Activated effector memory CD4-positive, alpha-beta T cell treated with Interleukin-2 at 50 U/mL for 16 hours (primary cell): ENCODE measurements at regions not wholly inside any gene's neighbourhood (a gene's known extent, or its start where the extent isn't known, plus 50 kb on each side); places are given as distances from the start of the nearest gene placed in this dataset.

ENCODE experiments used
- DNase-seq: peaks from one replicate; pipeline ENCODE4 v3.0.0-alpha.2; 2020

DNA sequence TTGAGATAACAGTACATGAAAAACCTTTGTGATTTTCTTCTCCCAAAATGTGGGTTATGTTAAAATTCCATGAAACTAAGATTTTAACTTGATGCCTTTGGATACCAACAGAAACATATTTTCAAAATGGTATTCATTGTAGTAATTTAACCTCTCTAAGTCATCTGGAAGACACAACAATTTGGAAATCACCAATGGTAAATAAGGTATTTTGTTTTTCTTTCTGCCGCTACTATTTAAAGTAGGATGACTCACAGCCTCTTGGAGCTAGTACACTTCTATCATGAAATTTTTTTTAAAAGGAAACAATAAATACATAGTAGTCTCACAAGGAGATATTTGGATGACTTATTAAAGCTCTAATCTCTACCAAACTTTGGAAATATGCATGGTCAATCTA, 291.6 kb upstream of the VEPH1 start:
- DNase-seq = no peak

DNA sequence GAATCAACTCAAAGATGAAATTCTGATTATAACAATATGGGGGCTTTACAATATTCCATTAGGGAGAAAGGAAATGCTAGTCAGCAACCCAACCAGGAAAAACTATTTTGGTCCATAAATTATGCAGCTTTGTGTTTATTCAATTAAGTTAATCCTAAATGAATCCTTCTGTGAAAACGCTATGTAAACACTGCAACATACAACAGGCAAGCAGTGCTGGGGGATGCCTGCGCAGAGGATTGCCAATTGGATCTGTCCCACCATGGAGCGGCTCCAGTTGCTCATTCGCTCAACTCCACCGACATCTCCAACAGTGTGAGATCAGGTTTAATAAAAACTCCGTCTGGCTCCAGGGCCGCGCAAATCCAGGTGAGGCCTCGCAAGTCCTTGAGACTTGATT, 290.5 kb upstream of the VEPH1 start:
- DNase-seq = no peak

DNA sequence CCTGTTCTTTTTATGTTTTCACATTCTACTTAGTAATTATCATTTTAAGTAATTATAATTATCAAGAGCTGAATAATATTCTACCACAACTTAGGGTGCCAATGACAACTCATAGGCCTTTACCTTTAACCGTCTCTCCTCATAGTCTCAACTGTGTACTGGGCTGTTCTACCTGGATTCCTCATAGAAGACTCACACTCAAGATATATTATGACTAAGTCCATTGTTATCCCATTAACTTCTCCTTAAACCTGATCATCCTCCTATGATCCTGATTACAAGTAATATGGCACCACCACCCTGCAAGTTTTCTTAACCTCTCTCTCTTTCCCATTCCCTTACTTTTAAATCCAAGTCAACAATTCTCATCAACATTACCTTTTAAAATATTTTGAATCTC, 285.9 kb upstream of the VEPH1 start:
- no peak for DNase-seq

DNA sequence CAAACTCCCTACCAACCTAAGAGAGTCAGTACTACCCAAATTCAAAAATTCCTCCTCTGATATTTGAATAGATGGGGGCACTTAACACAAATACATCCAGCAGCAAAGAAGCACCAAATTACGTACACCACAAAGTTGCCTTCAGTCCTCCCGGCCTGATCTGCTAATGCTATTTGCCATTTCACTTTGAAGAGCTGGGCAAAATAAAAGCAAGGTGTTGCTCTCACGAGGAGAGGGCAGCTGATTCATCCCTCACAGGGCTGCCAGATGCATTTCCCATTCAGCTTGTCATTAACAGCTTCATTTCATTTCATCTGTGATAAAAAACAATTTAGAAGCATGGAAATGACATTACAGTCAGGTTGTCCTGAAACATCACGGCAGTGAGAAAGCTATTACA, 283.4 kb upstream of the VEPH1 start:
- DNase-seq = no peak

DNA sequence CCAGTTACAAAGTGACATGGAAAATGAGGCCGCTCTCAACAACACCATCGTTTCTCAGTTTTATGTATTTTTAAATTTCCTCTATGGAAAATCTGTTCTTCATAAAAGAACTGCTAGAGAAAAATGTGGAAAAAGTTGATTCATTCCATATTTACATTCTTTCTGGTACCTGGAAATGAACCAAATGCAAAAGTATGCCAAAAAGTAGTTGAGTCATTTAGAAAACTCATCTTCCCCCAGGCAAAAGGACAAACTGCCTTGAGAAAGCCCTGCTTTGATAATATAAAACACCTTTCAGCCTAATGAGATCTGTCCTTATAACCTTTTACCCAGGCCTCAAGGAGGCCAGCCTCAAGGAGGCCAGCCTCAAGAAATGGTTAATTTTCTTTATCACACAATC, 283.0 kb upstream of the VEPH1 start:
- DNase-seq = no peak

DNA sequence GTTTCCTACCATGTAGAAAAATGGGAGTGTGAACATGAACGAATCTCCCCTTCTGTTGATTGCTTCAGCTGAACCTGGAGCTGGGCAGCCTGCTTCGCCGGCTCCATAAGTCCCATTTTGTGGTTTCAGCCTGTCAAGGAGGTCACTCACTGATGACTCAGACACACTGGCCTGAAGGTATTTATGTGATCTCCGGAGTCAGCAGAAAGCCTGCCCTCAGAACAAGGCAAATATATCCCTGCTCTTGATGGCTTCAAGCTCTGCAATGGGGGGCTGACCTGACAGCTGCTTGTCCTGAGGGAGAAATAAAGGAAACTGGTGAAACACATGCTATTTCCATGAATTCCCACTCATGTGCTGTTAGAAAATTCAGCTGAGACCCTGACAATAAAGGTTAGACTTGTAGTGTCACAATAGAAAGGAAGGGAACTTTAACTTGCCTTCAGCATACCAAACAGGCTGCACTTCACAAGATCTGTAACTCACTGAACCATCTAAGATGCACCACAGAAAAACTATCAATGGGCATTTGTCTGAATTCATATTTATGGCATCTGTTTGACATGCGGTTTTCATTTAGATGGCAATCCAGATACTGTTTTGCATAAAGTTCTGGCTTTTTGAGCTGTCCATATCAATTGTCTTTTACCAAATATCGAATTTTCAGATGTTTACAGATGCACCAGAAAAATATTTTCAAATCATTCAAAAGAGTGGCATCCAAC, 282.0 kb upstream of the VEPH1 start:
- no peak for DNase-seq

DNA sequence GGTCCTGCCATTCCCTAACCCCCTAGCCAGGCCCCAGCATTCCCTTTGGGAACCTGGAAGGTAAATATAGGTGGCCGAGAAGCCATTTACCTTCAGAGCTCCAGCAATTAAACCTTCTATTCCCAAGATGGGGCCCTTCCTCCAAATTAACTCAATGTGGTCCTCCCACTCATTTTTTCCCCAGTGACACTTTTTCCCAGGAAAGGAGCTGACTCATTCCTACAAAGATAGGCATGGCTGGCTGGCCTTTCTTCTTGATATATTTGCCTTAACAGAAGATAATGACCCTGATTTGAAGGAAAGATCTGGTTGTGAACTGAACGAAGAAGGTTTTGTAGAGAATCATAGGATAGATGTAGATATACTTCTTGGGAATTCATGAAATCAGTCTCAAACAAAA, 279.0 kb upstream of the VEPH1 start:
- DNase-seq = no peak

DNA sequence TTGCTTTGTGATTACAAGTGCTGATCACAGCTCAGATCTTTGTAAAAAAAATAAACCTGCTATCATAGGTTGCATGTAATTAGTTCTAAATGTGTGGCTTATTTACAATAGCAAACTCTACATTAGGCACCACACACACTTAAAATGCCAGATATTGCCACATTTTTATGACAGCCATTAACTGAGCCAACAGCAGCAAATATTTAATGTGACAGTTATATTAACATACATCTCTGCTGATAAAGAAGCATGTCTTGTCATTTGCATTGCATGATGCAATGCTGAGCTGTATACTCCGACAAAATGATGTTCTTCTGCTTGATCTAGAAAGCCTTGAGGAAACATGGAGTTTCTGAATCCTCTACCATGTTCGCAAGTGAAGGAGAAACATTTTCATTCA, 273.6 kb upstream of the VEPH1 start:
- DNase-seq = no peak

DNA sequence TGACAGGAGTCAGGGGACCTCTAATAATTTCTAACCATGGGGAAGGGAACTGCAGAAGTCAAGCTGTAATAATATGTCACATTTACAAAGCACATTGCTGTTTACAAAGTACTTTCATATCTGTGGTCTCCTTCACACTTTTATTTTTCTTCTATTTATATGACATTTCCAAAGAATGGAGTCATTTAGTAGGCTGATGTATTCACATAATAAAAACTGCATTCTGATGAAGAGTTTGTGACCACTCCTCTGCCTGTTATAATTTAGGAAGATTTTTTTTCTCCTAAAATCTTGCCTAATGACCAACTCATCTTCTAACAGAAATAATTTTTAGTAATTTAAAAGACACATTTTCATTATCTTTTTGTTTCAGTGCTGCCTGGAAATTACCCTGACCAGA, 272.2 kb upstream of the VEPH1 start:
- no peak for DNase-seq

DNA sequence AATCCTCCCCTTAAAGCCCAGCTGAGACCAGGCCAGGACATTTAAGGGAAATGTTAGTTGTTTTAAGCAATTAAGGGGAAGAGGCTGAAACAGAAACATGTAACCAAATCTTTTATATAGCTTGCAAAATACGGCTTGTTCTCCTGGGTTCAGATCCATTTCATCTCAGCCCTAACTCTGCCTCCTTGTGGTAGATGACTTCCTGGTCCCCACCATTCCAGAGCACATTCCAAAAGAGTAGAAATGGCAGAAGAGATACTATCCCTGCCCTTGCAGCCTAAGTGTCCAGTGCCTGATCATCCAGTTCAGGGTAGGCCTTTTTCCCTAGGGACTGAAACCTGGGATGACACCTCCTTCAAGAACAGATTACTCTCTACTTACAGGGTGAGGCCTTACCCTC, 266.2 kb upstream of the VEPH1 start:
- no peak for DNase-seq

DNA sequence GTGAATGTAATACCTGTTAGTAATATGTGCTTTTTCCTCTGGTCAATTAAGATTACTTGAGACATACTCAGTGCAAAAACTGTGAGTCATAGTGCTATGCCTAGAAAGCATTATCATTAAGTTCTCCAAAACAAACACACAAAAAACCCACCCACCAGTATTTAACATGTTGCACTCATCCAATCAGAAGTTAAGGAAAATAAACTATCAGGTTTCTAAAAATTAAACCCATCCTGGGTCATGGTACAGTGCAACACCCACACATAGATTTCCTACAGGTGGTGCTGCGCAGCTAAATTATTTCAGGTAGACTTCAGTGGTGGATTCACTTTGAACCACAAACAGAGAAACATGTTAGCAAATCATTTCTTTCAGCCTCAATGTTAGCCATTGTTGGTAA, 264.4 kb upstream of the VEPH1 start:
- DNase-seq = no peak

DNA sequence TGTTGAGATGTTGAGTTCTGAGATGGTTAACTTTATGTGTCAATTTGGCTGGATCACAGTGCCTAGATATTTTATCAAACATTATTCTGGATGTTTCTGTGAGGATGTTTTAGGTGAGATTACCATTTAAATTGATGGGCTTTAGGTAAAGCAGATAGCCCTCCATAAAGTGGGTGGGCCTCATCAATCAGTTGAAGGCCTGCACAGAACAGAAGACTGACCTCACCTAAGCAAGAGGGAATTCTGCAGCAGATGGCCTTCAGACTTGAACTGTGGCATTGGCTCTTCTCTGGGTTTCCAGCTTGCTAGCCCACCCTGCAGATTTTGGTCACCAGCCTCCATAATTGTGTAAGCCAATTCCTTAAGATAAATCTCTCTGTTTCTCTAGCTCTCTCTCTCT, 260.4 kb upstream of the VEPH1 start:
- DNase-seq = no peak

DNA sequence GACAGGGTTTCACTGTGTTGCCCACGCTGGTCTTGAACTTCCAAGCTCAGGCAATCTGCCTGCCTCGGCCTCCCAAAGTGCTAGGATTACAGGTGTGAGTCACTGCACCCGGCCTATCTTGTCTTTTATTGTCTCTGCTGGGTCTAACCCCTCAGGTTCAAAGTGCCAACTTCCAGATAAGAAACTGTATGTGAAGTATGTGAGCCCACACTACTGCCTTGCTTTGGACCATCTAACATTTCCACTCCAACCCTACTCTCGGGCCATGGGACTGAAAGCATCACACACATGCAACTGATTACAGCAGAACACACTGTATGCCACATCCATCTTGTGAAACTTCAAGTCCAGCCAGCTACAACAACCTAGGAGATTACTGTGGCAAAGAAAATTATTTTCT, 256.1 kb upstream of the VEPH1 start:
- no peak for DNase-seq

DNA sequence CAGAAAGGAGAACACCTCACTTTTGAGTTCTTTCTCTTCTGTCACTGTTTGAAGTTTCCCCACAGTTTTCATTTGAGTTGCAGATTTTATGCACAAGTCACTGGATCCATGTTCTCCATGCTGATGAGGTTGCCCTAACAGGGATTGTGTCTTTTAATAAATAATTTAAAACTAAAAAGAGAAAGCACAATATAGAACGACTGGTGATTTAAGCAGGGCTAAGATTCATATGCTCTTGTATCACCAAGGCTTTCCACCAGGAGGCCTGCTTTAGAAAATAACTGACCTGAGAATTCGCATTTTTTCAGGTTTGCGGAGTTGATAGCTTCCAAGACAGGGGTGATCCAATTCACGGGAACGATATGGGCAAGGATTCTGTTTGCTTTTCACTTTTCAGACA, 252.0 kb upstream of the VEPH1 start:
- no peak for DNase-seq

DNA sequence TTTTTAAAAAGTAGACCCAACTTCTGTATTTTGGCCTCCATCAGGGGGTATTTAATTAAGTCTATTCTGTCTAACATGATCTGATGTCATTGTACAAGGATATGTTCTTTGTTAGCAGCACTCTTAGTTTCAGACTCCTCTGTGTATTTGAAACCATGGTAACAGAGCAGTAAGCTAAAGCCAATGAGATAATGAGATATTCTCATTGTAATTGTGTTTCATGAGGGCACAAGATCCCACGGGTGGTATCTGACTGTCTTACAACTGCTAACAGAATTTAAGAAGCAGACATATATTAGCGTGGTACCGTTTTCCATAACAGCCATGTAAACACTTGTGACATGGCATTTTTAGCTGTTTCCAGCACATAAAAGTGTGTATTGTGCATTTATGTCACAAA, 251.2 kb upstream of the VEPH1 start:
- no peak for DNase-seq

DNA sequence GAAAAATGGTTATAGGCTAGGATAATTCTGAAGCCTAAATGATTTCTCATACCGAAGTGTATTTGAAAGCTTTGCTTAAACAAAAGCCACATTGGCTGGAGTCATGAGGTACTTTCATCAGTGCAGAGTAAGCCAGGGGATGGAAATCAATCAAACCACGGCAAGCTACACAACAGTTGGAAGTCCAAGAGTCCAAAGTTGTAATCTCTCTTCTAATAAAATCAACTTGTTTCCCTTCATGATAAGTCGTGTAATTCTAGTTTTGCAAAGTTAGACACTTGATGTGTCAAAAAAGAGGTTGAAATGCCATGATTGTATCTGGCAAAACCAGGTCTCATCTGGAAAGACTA, 250.5 kb upstream of the VEPH1 start:
- no peak for DNase-seq

DNA sequence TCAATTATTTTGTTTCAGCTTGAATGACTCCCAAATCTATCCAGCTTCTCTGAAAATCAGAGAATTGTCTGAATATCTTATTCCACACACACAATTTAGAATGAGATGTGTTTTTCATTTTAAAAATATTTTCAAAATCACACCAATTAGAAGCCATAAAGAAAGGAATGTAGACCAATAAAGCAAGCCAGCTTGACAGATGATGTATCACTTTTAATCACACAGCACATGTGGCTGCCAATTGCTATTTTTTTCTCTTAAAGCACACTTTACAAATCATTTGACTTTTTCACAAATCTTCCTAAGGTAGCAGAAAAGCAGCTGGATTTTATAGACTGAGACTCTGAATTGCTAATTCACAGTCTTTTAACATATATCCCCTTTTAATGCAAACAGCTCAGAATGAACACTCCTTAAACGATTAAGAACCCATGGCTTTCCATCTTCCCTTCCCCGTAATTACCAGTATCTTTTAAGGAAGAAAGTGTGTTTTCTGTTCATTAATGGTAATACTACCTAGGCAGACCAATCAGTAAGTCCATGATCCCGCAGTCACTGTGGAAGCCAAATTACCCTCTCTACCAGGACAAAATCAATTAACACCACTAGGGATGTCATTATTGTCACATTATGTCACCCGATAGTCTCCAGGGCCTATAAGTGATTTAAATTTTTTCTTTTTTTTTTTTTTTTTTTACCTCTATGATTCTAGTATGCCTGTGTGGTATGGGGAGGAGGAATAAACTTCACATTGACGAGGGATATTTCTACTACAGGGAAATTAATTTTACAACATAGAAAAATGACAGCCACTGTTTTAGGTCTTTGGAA, 250.0 kb upstream of the VEPH1 start:
- no peak for DNase-seq

DNA sequence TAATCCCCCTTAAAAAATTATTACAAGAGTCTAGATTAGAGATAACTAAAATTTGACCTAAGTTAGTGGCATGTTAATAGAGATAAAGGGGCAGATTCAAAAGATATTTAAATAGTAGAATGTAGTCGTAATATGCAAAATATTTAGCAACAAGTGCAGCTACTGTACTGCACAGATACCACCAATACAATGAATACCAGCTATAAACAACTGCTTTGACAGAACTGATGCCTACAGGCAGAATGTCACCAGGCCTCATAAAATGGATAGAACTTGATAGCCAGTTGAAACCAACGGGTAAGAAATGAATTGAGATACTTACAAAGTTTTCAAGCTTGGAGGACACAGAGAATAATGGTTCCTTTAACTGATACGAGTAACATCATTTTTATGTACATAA, 249.3 kb upstream of the VEPH1 start:
- no peak for DNase-seq

DNA sequence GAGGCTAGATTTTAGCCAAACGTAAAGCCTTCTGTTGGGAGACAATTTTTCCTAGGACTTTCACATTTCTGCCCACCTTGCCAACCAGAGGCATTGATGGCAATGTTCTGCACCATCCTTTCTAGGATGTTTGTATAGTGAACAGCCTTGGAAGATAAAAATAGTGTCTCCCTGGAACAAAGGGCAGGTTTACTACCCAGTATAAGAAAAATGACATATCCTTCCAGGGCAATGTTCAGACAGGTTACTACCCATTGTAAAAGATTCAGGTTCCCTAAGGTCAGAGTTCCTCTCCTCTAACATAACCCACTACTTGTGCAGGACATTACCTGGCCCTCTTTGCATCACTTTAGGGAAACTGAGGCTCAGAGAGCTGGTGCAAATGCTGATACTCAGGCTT, 248.2 kb upstream of the VEPH1 start:
- no peak for DNase-seq

DNA sequence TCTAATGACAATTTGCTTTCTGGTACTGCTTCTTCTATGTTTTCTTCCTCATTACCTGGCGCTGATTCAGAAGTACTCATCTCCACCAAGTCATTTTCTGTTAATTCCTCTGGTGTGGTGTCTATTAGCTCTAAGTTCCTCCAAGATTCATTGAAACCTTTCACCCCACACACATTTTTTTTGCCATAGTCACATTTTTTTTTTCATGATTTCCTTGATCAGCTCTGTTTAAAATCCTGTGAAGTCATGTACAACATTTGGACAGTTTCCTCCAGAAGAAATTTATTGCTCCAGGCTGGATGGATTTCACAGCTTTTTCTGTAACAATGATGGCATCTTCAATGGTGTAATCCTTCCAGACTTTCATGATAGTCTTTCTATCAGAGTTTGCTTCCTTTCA, 243.2 kb upstream of the VEPH1 start:
- no peak for DNase-seq

DNA sequence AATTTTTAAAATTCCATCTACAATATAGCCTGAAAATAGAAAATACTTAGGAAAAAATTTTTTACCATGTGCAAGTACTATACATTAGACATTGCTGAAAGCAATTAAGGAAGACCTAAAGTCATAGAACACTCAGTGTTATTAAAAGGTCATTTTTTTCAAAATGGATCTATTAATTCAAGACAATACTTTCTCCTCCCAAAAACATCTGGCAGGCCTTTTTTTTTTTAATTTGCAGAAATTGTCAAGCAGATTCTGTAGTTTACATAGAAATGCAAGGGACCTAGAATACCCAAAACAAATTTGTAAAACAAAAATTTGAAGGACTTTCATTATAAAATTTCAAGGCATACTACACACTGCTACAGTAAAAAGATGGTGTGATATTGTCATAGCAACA, 238.4 kb upstream of the VEPH1 start:
- DNase-seq = no peak

DNA sequence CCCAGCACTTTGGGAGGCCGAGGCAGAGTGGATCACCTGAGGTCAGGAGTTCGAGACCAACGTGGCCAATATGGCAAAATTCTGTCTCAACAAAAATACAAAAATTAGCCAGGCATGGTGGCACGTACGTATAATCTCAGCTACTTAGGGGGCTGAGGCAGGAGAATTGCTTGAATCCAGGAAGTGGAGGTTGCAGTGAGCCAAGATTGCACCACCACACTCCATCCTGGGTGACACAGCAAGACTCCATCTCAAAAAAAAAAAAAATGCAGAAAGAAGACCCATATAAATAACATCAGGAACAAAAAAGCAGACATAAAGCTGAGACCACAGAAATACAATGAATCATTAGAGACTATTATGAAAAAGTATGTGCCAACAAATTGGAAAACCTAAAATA, 235.2 kb upstream of the VEPH1 start:
- no peak for DNase-seq

DNA sequence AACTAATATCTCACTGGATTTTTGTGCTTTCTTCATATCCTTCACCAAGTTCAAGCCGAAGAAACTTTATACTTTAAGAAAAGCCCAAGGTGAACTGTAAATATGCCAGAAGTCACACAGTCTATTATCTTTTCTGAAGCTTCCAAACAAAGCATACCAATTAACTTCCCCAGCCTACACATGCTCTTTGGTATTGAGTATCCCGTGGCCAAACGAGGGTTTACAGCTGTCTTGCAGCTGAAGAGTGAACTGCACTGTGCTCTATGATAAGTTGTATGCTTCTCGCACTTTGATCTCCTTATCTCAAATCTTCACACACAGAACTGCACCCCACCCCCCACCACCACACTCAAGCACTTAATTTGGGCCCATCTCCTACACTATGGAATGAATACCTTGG, 215.6 kb upstream of the VEPH1 start:
- DNase-seq = no peak

DNA sequence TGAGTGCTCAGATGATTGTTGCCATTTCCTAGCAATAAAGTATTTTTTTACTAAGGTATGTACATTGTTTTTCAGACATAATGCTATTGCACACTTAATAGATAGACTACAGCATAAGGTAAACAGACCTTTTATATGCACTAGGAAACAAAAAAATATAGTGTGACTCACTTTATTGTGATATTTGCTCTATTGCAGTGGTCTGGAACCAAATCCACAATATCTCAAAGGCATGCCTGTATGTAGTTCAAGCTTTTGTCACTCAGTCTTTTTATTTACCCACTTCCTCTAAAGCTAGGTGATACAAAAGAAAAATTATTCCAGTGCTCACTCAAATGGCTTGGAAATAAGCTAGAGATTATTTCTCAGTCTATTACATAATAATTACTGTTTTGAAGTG, 209.9 kb upstream of the VEPH1 start:
- DNase-seq = no peak

DNA sequence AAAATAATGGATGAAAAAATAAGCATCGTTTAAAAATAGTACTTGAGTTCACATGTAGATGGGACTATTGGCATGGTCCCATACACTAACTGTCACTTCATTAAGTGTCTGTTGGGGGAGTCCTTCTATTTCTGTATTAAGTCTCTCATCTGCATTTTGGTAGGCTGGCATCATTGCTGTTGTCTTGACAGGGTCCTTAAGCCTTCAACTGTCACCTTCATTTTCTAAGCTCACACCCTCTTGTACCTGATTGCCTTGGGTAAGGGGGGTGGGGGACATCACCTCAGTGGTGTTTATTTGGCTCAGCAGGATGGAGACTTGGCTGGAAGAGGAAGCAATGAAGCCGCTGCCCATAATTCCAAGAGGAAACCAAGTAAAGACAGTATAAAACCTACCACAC, 202.0 kb upstream of the VEPH1 start:
- DNase-seq = no peak
